Calu3 (cell line): ENCODE measurements at regions not wholly inside any gene's neighbourhood (a gene's known extent, or its start where the extent isn't known, plus 50 kb on each side); places are given as distances from the start of the nearest gene placed in this dataset.

Source experiments
- BruUV-seq: library from RNA; stranded (reverse); fragments of 400-500 nt; replicated peaks from 2 replicates; lab custom pipeline; 2021; lab: Mats Ljungman, UMichigan
- CTCF ChIA-PET: fragments of 300-600 bp; sonication (Branson Sonifier 250); formaldehyde crosslinking; loops from one replicate; lab custom pipeline; 2022; ENCODE audit warnings: antibody characterized with exemption; lab: Charles Lee
- DNase-seq: peaks from one replicate; pipeline ENCODE4 v3.0.0; 2022
- H3K27ac Mint-ChIP-seq: one replicate; pipeline ENCODE4 v1.8.0; 2022; ENCODE audit warnings: mixed read lengths; ENCODE audit not compliant: unreplicated experiment
- H3K27me3 Mint-ChIP-seq: one replicate; pipeline ENCODE4 v1.8.0; 2022; ENCODE audit warnings: mixed read lengths; ENCODE audit not compliant: unreplicated experiment
- H3K36me3 Mint-ChIP-seq: one replicate; pipeline ENCODE4 v1.8.0; 2022; ENCODE audit warnings: mild to moderate bottlenecking, moderate library complexity, mixed read lengths; ENCODE audit not compliant: insufficient read depth, unreplicated experiment
- H3K4me1 Mint-ChIP-seq: one replicate; pipeline ENCODE4 v1.8.0; 2022; ENCODE audit warnings: mild to moderate bottlenecking, low read depth, mixed read lengths; ENCODE audit not compliant: unreplicated experiment
- H3K4me3 Mint-ChIP-seq: one replicate; pipeline ENCODE4 v1.8.0; 2022; ENCODE audit warnings: mild to moderate bottlenecking, low read depth, moderate library complexity, mixed read lengths; ENCODE audit not compliant: unreplicated experiment
- H3K9me3 Mint-ChIP-seq: one replicate; pipeline ENCODE4 v1.8.0; 2022; ENCODE audit warnings: low read depth, mixed read lengths; ENCODE audit not compliant: unreplicated experiment
- intact Hi-C: fragments of 100-400 bp; cut with micrococcal nuclease; formaldehyde crosslinking; loops from one replicate; pipeline ENCODE4 v1.10.0; 2022; ENCODE audit not compliant: unreplicated experiment
- TF ChIP-seq, protein P1 (sequence below): fragments of 200-600 bp; IDR thresholded peaks from one replicate; pipeline ENCODE4 v1.8.0; 2022; ENCODE audit warnings: antibody characterized with exemption; ENCODE audit not compliant: unreplicated experiment

DNA sequence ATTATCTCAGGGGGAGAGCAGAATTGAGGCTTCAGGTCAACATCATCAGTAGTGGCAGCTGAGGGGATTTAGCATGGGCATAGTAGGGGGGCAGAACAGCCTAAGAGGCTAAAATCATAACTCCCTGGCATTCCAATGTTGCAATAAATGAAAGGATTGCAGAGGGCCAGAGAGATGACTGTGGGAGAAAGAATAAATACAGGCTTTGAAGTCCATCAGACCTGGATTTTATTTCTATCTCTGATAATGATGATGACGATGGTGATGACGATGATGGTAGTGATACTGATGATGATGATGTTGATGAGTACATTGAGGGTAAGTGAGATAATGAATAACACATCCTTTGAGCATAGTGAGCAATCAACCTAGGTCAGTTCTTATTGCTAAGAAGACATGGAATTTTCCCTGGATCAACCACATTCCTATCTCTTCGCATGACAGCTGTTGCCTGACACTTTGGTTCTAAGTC lies 107.4 kb upstream of the CDH11 start:
- DNase-seq = no peak
- no peak overlapping the region for H3K4me3 Mint-ChIP-seq
- no peaks in the 10 kb centered on the region for H3K4me1 Mint-ChIP-seq
- H3K27ac Mint-ChIP-seq = no peak overlapping the region
- BruUV-seq = no TSS peak
- peaks cover 37% of the 10 kb centered on the region for H3K9me3 Mint-ChIP-seq
- H3K36me3 Mint-ChIP-seq = no peaks in the 10 kb centered on the region
- CTCF ChIA-PET = no interaction called here
- no peaks in the 10 kb centered on the region for H3K27me3 Mint-ChIP-seq
- TF ChIP-seq, protein P1, sequence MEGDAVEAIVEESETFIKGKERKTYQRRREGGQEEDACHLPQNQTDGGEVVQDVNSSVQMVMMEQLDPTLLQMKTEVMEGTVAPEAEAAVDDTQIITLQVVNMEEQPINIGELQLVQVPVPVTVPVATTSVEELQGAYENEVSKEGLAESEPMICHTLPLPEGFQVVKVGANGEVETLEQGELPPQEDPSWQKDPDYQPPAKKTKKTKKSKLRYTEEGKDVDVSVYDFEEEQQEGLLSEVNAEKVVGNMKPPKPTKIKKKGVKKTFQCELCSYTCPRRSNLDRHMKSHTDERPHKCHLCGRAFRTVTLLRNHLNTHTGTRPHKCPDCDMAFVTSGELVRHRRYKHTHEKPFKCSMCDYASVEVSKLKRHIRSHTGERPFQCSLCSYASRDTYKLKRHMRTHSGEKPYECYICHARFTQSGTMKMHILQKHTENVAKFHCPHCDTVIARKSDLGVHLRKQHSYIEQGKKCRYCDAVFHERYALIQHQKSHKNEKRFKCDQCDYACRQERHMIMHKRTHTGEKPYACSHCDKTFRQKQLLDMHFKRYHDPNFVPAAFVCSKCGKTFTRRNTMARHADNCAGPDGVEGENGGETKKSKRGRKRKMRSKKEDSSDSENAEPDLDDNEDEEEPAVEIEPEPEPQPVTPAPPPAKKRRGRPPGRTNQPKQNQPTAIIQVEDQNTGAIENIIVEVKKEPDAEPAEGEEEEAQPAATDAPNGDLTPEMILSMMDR = no peak
- intact Hi-C loops = no loop called here

DNA sequence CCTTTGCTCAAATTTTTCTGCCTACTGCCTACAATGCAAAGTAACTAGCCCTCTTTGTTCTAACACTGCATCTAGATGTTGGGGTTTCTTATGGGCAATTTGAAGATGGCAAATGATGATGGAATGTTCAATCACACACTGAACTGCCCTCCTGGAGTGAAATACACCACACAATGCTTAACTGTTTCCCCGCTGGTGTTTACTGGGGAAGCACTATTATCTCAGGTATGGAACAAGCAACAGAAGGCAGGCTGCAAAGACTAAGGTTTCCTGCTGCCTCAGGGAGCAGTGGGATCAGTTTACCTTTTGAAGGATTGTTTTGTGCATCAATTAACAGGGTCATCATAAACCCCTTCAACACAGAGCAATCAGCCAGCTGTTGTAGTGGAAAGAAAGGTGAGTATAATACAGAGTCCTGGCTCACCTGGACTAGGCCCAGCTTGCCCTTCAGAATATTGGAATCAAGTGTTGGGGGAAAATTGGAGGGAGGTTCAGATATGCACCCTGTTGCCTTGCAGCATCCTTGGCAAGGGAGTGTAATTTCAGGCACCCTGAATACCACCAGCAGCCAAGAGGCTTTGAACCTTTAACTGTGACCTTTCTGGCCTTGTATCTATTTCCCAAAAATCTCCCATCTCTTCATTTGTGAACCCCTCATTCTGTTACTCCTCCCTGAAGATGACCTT lies 105.4 kb upstream of the CDH11 start:
- DNase-seq = no peak
- peaks cover 37% of the 10 kb centered on the region for H3K9me3 Mint-ChIP-seq
- CTCF ChIA-PET = no interaction called here
- no peak overlapping the region for H3K4me3 Mint-ChIP-seq
- no peaks in the 10 kb centered on the region for H3K36me3 Mint-ChIP-seq
- intact Hi-C loops = no loop called here
- no peaks in the 10 kb centered on the region for H3K27me3 Mint-ChIP-seq
- BruUV-seq = no TSS peak
- TF ChIP-seq, protein P1 = no peak
- H3K4me1 Mint-ChIP-seq = no peaks in the 10 kb centered on the region
- H3K27ac Mint-ChIP-seq = no peak overlapping the region

DNA sequence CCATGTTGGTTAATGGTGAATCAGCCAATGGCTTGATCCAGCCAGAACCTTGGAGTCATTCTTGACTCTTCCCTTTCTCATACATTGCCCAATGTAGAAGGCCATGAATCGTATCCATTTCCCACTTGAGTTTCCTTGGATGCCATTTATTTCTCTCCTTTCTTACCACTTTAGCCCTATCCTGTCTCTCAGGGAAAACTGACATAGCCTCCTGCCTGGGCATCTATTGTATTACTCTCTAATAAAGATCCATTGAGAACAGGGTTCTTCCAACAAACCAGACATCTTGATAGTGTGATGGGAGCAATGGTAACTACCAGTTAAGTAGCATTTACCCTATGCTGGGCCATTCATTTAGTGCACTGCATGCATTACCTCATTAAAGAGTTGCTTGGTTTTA lies 104.2 kb upstream of the CDH11 start:
- CTCF ChIA-PET = no interaction called here
- Mint-ChIP-seq H3K4me1 (no peaks in the 10 kb centered on the region), H3K27ac (no peak overlapping the region), H3K4me3 (no peak overlapping the region), H3K36me3 (no peaks in the 10 kb centered on the region), H3K9me3 (peaks cover 25% of the 10 kb centered on the region), H3K27me3 (no peaks in the 10 kb centered on the region)
- TF ChIP-seq, protein P1 = no peak
- DNase-seq = no peak
- intact Hi-C loops = no loop called here
- no TSS peak for BruUV-seq

DNA sequence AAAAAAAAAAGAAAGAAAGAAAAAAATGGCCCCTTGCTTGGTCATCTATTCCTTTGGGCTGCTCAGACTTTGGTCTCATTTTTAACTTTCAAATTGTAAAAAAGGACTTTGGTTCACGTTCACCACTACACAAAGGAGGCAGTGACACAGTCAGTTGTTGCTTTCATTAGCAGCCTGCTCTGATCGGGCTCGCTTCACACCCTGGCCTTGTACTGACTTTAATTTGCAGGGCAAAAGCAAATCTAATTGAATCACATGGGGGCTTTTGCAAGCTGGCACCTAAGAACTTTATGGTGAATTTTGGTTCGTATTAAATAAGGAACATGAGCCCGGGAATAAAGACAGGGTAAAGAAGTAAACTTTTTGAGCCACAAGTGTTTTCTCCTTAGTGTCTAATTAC lies 103.6 kb upstream of the CDH11 start:
- TF ChIP-seq, protein P1 = no peak
- CTCF ChIA-PET = no interaction called here
- no peaks in the 10 kb centered on the region for H3K4me1 Mint-ChIP-seq

More for the DNA sequence above, 103.6 kb upstream of the CDH11 start:
- H3K27ac Mint-ChIP-seq = no peak overlapping the region
- no peak for DNase-seq
- peaks cover 25% of the 10 kb centered on the region for H3K9me3 Mint-ChIP-seq
- H3K4me3 Mint-ChIP-seq = no peak overlapping the region
- intact Hi-C loops = no loop called here
- H3K27me3 Mint-ChIP-seq = no peaks in the 10 kb centered on the region
- H3K36me3 Mint-ChIP-seq = no peaks in the 10 kb centered on the region
- BruUV-seq = no TSS peak
